Astrocyte (in vitro differentiated cells and primary cell): ENCODE measurements at regions not wholly inside any gene's neighbourhood (a gene's known extent, or its start where the extent isn't known, plus 50 kb on each side); places are given as distances from the start of the nearest gene placed in this dataset.

ENCODE experiments used
- CTCF ChIP-seq: IDR thresholded peaks from 2 replicates; pipeline ENCODE4 v1.5.1; 2011; ENCODE audit warnings: low read depth, mild to moderate bottlenecking, inconsistent platforms, low read length, moderate library complexity; ENCODE audit not compliant: insufficient read depth
- EZH2 ChIP-seq: IDR thresholded peaks from 2 replicates; pipeline ENCODE4 v1.6.1; 2012; ENCODE audit warnings: mild to moderate bottlenecking, low read length, inconsistent platforms; ENCODE audit not compliant: insufficient read depth

- no peak for TF ChIP-seq CTCF
- TF ChIP-seq EZH2, result no peak
These were observed 605.2 kb downstream of the CCDC171 start for GRCh38 chr9:16158093-16158492.
